Fibroblast of the aortic adventitia (primary cell): ENCODE measurements at regions not wholly inside any gene's neighbourhood (a gene's known extent, or its start where the extent isn't known, plus 50 kb on each side); places are given as distances from the start of the nearest gene placed in this dataset.
A peak's percentile ranks its signal among the peaks of the same experiment; 100 is the strongest.

Experiments
- DNase-seq: peaks from one replicate; pipeline ENCODE4 v3.0.0-alpha.2; 2010; ENCODE audit warnings: low read depth
- H3K4me3 ChIP-seq: 2 replicates; pipeline ENCODE4 v1.5.1; 2011; ENCODE audit warnings: low read depth, mild to moderate bottlenecking, control low read depth, low read length, moderate library complexity
- TF ChIP-seq, protein P1 (sequence below): IDR thresholded peaks from 2 replicates; pipeline ENCODE4 v1.5.1; 2011; ENCODE audit warnings: mild to moderate bottlenecking, low read length, control low read depth, inconsistent platforms; ENCODE audit not compliant: insufficient read depth

- no peak for DNase-seq
- TF ChIP-seq, protein P1, sequence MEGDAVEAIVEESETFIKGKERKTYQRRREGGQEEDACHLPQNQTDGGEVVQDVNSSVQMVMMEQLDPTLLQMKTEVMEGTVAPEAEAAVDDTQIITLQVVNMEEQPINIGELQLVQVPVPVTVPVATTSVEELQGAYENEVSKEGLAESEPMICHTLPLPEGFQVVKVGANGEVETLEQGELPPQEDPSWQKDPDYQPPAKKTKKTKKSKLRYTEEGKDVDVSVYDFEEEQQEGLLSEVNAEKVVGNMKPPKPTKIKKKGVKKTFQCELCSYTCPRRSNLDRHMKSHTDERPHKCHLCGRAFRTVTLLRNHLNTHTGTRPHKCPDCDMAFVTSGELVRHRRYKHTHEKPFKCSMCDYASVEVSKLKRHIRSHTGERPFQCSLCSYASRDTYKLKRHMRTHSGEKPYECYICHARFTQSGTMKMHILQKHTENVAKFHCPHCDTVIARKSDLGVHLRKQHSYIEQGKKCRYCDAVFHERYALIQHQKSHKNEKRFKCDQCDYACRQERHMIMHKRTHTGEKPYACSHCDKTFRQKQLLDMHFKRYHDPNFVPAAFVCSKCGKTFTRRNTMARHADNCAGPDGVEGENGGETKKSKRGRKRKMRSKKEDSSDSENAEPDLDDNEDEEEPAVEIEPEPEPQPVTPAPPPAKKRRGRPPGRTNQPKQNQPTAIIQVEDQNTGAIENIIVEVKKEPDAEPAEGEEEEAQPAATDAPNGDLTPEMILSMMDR = no peak
- no peak overlapping the region for H3K4me3 ChIP-seq
Observed at GRCh38 chr11:116420770-116421528, 351.8 kb downstream of the BUD13 start.

DNA sequence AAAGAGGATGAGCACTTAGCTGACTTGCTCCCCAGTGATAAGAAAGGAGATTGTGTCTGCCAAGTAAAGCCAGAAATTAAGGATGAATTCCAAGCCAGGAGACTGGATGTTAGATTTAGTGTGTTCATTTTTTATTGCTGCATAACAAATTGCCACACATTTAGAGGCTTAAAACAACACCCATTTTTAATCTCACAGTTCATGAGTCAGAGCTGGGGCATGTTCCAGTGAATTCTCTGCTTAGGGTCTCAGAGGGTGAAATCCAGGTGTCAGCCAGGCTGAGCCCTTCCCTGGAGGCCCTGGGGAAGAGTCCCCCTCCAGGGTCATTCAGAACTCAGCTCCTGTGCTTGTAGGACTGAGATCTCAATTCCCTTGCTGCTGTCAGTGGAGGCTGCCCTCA lies 352.8 kb downstream of the BUD13 start:
- DNase-seq = peak; percentile 5

GRCh38 chr11:116418388-116419041 lies 354.3 kb downstream of the BUD13 start:
- DNase-seq = no peak
- no peak overlapping the region for H3K4me3 ChIP-seq
- TF ChIP-seq, protein P1 = no peak

More for the DNA sequence above, 352.8 kb downstream of the BUD13 start:
- H3K4me3 ChIP-seq = no peak overlapping the region
- TF ChIP-seq, protein P1 = no peak

DNA sequence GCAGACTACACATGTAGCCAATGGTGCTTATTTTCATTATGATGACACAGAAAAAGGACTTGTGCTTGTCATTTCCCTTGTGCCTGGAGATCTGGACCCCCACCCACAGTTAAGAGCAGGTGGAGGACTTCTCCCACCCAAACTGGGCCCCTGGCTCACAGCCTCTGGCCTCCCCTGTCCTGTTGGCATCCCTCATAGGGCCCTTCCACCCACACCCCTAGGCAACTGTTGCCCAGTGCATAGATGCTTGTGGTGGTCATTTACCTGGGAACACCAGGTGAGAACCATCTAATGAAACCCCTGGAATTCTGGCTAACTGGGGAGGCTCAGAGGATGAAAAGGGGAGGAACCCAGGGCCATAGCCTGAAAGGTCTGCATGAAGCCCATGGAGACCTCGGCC lies 355.9 kb downstream of the BUD13 start:
- TF ChIP-seq, protein P1 = no peak
- H3K4me3 ChIP-seq = no peak overlapping the region
- no peak for DNase-seq

DNA sequence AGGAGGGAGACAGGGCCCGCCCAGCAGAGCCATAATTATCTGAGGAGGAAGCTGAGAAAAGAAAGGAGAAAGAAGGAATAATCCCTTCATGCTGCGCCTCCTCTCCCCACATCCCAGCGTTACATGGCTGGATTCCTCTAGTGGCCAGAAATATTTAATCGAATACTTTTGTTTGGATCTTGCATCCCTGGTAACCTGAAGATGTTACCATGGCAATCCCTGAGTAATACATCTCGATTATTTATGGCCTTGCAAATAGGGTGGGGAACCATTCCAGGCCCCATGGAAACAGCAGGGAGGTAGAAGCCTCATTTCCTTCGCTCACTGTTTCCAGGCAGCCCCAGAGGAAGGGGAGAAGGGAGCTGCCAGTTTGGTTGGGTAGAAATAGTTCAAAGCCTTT lies 357.7 kb downstream of the BUD13 start:
- DNase-seq = peak; percentile 2
- no peak overlapping the region for H3K4me3 ChIP-seq
- TF ChIP-seq, protein P1 = no peak

- TF ChIP-seq, protein P1 = no peak
- no peak overlapping the region for H3K4me3 ChIP-seq
- DNase-seq = no peak
Observed at GRCh38 chr11:116414357-116414880, 358.4 kb downstream of the BUD13 start.
